Endothelial cell (in vitro differentiated cells): ENCODE measurements at regions not wholly inside any gene's neighbourhood (a gene's known extent, or its start where the extent isn't known, plus 50 kb on each side); places are given as distances from the start of the nearest gene placed in this dataset.
"Not testable (repeated sequence)": the region's sequence is repeated elsewhere in the genome, so short reads cannot be mapped to it uniquely, and the experiment has no call there.

ENCODE experiments used
- DNase-seq: peaks from one replicate; pipeline ENCODE4 v3.0.0; 2021; ENCODE audit warnings: low spot score
- H3K27ac Mint-ChIP-seq: one replicate; pipeline ENCODE4 v1.8.0; 2021; ENCODE audit warnings: mixed read lengths, inconsistent platforms; ENCODE audit not compliant: unreplicated experiment
- H3K27me3 Mint-ChIP-seq: one replicate; pipeline ENCODE4 v1.8.0; 2021; ENCODE audit warnings: mild to moderate bottlenecking, moderate library complexity, mixed read lengths, inconsistent platforms; ENCODE audit not compliant: unreplicated experiment
- H3K36me3 Mint-ChIP-seq: one replicate; pipeline ENCODE4 v1.8.0; 2021; ENCODE audit warnings: mild to moderate bottlenecking, low read depth, mixed read lengths, inconsistent platforms; ENCODE audit not compliant: unreplicated experiment
- H3K4me1 Mint-ChIP-seq: one replicate; pipeline ENCODE4 v1.8.0; 2021; ENCODE audit warnings: mild to moderate bottlenecking, mixed read lengths, inconsistent platforms; ENCODE audit not compliant: unreplicated experiment
- H3K4me3 Mint-ChIP-seq: one replicate; pipeline ENCODE4 v1.8.0; 2021; ENCODE audit warnings: mild to moderate bottlenecking, mixed read lengths, inconsistent platforms; ENCODE audit not compliant: unreplicated experiment
- H3K9me3 Mint-ChIP-seq: one replicate; pipeline ENCODE4 v1.8.0; 2021; ENCODE audit warnings: mixed read lengths, inconsistent platforms; ENCODE audit not compliant: unreplicated experiment
- TF ChIP-seq, protein P1 (sequence below): fragments of 200-600 bp; sonication (generic); IDR thresholded peaks from one replicate; pipeline ENCODE4 v1.5.0; 2021; ENCODE audit warnings: antibody characterized with exemption; ENCODE audit not compliant: unreplicated experiment

DNA sequence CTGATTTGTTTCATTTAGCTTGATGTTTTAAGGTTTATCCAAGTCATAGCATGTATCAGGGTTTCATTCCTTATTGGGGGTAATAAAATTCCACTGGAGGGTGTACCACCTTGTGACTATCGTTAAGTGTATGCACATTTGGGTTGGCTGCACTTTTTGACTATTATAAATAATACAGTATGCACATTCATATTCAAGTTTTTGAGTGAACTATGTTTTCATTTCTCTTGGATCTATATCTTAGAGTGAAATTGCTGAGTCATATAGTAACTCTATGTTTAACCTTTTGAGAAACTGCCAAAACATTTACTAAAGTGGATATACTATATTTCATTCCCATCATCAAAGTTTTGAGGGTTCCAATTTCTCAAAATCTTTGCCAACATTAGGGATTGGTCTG is 952.7 kb downstream of the TDRD15 start:
- Mint-ChIP-seq H3K36me3 (no peaks in the 10 kb centered on the region), H3K27me3 (no peaks in the 10 kb centered on the region), H3K4me3 (no peak overlapping the region), H3K4me1 (no peaks in the 10 kb centered on the region), H3K27ac (no peak overlapping the region), H3K9me3 (no peaks in the 10 kb centered on the region)
- no peak for DNase-seq
- TF ChIP-seq, protein P1, sequence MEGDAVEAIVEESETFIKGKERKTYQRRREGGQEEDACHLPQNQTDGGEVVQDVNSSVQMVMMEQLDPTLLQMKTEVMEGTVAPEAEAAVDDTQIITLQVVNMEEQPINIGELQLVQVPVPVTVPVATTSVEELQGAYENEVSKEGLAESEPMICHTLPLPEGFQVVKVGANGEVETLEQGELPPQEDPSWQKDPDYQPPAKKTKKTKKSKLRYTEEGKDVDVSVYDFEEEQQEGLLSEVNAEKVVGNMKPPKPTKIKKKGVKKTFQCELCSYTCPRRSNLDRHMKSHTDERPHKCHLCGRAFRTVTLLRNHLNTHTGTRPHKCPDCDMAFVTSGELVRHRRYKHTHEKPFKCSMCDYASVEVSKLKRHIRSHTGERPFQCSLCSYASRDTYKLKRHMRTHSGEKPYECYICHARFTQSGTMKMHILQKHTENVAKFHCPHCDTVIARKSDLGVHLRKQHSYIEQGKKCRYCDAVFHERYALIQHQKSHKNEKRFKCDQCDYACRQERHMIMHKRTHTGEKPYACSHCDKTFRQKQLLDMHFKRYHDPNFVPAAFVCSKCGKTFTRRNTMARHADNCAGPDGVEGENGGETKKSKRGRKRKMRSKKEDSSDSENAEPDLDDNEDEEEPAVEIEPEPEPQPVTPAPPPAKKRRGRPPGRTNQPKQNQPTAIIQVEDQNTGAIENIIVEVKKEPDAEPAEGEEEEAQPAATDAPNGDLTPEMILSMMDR: no peak

DNA sequence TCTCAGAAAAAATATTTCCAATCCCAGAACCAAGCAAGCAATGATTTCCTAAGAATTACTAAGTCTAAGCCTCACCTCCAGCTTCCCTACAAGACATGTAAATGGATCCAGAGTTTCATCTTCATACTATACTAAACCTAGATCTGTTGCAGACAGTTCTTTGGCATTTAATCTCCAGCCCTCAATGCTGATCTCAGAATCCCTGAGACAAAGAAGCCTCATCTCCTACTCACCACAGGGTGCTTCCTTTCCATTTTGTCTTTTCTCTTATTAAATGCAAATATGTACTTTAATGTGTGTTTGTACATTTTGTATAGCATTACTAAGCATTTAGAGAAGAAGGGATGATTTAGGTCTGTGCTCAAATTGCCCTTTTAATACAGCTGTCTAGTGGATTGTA is 954.9 kb downstream of the TDRD15 start:
- no peak overlapping the region for H3K27ac Mint-ChIP-seq
- TF ChIP-seq, protein P1: no peak

DNA sequence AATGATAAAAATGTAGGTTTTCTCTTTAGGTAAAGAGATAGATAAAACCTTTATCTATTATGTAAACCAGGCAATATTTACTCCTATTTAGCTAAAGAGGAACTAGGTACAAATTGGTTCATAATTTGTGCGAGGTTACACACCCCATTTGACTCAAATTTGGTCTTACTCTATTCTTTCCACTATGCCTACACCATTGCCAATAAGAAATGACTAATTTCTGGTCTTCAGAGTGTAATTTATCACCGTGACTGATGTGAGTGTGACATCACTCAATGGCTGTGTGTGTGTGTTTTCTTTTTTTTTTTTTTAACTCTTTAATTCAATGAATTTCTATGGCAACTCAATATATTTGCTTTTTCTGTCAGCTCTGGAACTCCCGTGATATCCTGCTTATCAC is 955.8 kb downstream of the TDRD15 start:
- Mint-ChIP-seq H3K36me3 (no peaks in the 10 kb centered on the region), H3K9me3 (no peaks in the 10 kb centered on the region), H3K27me3 (no peaks in the 10 kb centered on the region), H3K27ac (no peak overlapping the region), H3K4me1 (no peaks in the 10 kb centered on the region), H3K4me3 (no peak overlapping the region)
- no peak for DNase-seq
- TF ChIP-seq, protein P1: no peak

More for the DNA sequence above, 954.9 kb downstream of the TDRD15 start:
- Mint-ChIP-seq H3K36me3 (no peaks in the 10 kb centered on the region), H3K9me3 (no peaks in the 10 kb centered on the region), H3K4me1 (no peaks in the 10 kb centered on the region), H3K27me3 (no peaks in the 10 kb centered on the region), H3K4me3 (no peak overlapping the region)
- DNase-seq: no peak

DNA sequence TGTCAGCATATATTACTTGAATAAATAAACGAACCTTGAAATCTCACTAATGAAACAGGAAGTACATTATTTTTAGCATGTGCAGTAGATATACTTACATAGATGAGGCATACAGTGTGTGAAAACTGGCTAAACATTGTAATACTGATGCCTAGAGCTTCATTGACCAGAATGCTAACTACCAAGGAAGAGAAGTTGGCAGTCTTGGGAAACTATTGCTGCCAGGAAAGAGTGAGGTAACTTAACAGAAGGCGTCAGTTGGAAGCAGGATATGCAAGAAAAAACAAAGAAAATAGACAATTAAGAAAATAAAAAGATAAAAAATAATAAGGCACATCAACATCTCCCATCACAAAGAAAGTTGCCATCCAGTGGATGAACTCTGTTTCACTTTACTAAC is 963.0 kb downstream of the TDRD15 start:
- H3K27ac Mint-ChIP-seq: no peak overlapping the region
- no peak overlapping the region for H3K4me3 Mint-ChIP-seq
- H3K4me1 Mint-ChIP-seq: no peaks in the 10 kb centered on the region
- H3K27me3 Mint-ChIP-seq: no peaks in the 10 kb centered on the region
- H3K9me3 Mint-ChIP-seq: no peaks in the 10 kb centered on the region
- DNase-seq: no peak
- TF ChIP-seq, protein P1: no peak
- no peaks in the 10 kb centered on the region for H3K36me3 Mint-ChIP-seq

DNA sequence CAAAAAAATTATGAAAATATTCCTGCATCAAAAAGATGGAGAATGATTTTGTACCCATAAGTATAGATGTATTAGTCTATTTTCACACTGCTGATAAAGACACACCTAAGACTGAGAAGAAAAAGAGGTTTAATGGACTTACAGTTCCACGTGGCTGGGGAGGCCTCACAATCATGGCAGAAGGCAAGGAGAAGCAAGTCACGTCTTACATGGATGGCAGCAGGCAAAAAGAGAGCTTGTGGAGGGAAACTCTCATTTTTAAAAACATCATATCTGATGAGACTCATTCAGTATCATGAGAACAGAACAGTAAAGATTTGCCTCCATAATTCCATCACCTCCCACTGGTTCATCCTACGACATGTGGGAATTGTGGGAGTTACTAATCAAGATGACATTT is 979.8 kb downstream of the TDRD15 start:
- H3K4me1 Mint-ChIP-seq, DNase-seq, H3K9me3 Mint-ChIP-seq, H3K4me3 Mint-ChIP-seq, H3K36me3 Mint-ChIP-seq, H3K27ac Mint-ChIP-seq, H3K27me3 Mint-ChIP-seq: not testable (repeated sequence)

DNA sequence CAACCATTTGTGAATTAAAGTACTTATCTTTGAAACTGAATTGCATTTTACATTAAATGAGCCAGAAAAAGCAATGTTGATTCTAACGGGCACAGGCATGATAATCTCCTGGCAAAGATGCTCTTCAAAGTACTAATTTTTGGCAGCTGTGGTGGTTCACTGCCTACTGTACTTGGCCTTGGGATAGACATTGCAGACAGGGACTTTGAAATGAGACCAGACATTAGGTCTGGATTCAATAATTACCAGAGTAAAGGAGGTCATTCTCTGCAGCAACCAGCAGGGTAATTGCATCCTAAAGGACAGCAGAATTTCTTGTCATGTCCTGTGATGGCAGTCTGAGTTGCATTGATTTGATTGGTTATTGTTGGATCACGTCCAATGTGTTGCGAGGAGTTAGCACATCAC is 986.5 kb downstream of the TDRD15 start:
- TF ChIP-seq, protein P1: peak; percentile 16
- no peak for DNase-seq
- H3K36me3 Mint-ChIP-seq: no peaks in the 10 kb centered on the region
- H3K27me3 Mint-ChIP-seq: no peaks in the 10 kb centered on the region
- H3K27ac Mint-ChIP-seq: no peak overlapping the region
- H3K4me1 Mint-ChIP-seq: no peaks in the 10 kb centered on the region
- H3K4me3 Mint-ChIP-seq: no peak overlapping the region
- no peaks in the 10 kb centered on the region for H3K9me3 Mint-ChIP-seq
